Upper lobe of left lung (tissue), 4 donors: ENCODE measurements at regions not wholly inside any gene's neighbourhood (a gene's known extent, or its start where the extent isn't known, plus 50 kb on each side); places are given as distances from the start of the nearest gene placed in this dataset.

Experiments
- CTCF ChIP-seq, 6 experiments: fragments of 450-650 bp in 4 of 6; fragments of 200-600 bp in 2 of 6; sonication (generic) in 2 of 6; IDR thresholded peaks; one replicate each; pipeline ENCODE4 v1.5.1; 2016 to 2019; ENCODE audit warnings: antibody characterized with exemption in 6 of 6
- EP300 ChIP-seq, 4 donors: sonication (generic); formaldehyde crosslinking; IDR thresholded peaks; one replicate each; pipeline ENCODE4 v1.5.1; 2017; ENCODE audit warnings: antibody characterized with exemption in 4 of 4, control low read depth in 2 of 4
- POLR2A ChIP-seq, 4 donors: fragments of 450-650 bp; IDR thresholded peaks; one replicate each; pipeline ENCODE4 v1.5.1; 2016 to 2017; ENCODE audit warnings: antibody characterized with exemption in 4 of 4, mild to moderate bottlenecking in 2 of 4
- POLR2AphosphoS5 ChIP-seq, 2 donors: sonication (generic); formaldehyde crosslinking; IDR thresholded peaks; one replicate each; pipeline ENCODE4 v1.5.1; 2017; ENCODE audit warnings: antibody characterized with exemption in 2 of 2

GRCh38 chr7:46979439-46979838 lies 602.5 kb downstream of the TNS3 start:
- no peak for TF ChIP-seq POLR2AphosphoS5 (IDR thresholded peaks at IDR 0.05)
- TF ChIP-seq EP300 (IDR thresholded peaks at IDR 0.05): no peak
- TF ChIP-seq POLR2A (IDR thresholded peaks at IDR 0.05): no peak
- no peak for TF ChIP-seq CTCF (IDR thresholded peaks at IDR 0.05)
